SK-N-SH (cell line): ENCODE measurements at regions not wholly inside any gene's neighbourhood (a gene's known extent, or its start where the extent isn't known, plus 50 kb on each side); places are given as distances from the start of the nearest gene placed in this dataset.

Experiments used
- CTCF ChIA-PET: fragments of 300-600, 350-600 bp; formaldehyde crosslinking; extraction: SDS; loops from one replicate; lab custom pipeline; 2021; lab: Yijun Ruan, JAX
- POLR2A ChIA-PET: fragments of 350-600 bp; sonication (Branson Sonifier 250); formaldehyde crosslinking; extraction: SDS; loops from one replicate; lab custom pipeline; 2020; ENCODE audit warnings: antibody characterized with exemption, inconsistent platforms; lab: Yijun Ruan, JAX
- DNase-seq: peaks from one replicate; pipeline ENCODE4 v3.0.0; 2012
- H2AFZ ChIP-seq: fragments of 200-600 bp; sonication (generic); 2 replicates; pipeline ENCODE4 v1.8.1; 2016; ENCODE audit warnings: antibody characterized with exemption, mild to moderate bottlenecking, low read depth
- H3F3A ChIP-seq: fragments of 200-600 bp; sonication (generic); replicated peaks from 2 replicates; pipeline ENCODE3; 2016; ENCODE audit warnings: antibody characterized with exemption, mild to moderate bottlenecking; ENCODE audit not compliant: insufficient read depth
- H3K27ac ChIP-seq, 2 experiments: fragments of 200-500 bp in 1 of 2; fragments of 200-600 bp in 1 of 2; sonication (Bioruptor generic) in 1 of 2; sonication (generic), shearing (Covaris generic) in 1 of 2; 2 replicates each; pipeline versions ENCODE4 v1.5.1 to v1.6.1; 2014 to 2016; ENCODE audit warnings: low read depth in 2 of 2, inconsistent platforms in 1 of 2, low read length in 1 of 2, mild to moderate bottlenecking in 1 of 2, mixed read lengths in 1 of 2
- H3K27me3 ChIP-seq: fragments of 200-600 bp; sonication (generic), shearing (Covaris generic); 2 replicates; pipeline ENCODE4 v1.6.1; 2016; ENCODE audit warnings: mixed run types; ENCODE audit not compliant: insufficient read depth
- H3K36me3 ChIP-seq, 2 experiments: fragments of 200-500 bp in 1 of 2; fragments of 200-600 bp in 1 of 2; sonication (Bioruptor generic) in 1 of 2; sonication (generic) in 1 of 2; replicated peaks in 1 of 2; 2 replicates each; pipeline versions ENCODE3 to v1.5.1; 2014 to 2016; ENCODE audit warnings: low read length in 1 of 2, mild to moderate bottlenecking in 1 of 2; ENCODE audit not compliant: insufficient read depth in 2 of 2, control insufficient read depth in 1 of 2
- H3K4me1 ChIP-seq, 2 experiments: fragments of 200-500 bp in 1 of 2; fragments of 200-600 bp in 1 of 2; sonication (Bioruptor generic) in 1 of 2; sonication (generic), shearing (Covaris generic) in 1 of 2; 2 replicates each; pipeline versions ENCODE4 v1.5.1 to v1.6.1; 2014 to 2016; ENCODE audit warnings: low read depth in 1 of 2, low read length in 1 of 2, mixed run types in 1 of 2; ENCODE audit not compliant: insufficient read depth in 2 of 2, control insufficient read depth in 1 of 2
- H3K4me2 ChIP-seq: fragments of 200-600 bp; sonication (generic), shearing (Covaris generic); 2 replicates; pipeline ENCODE4 v1.6.1; 2017; ENCODE audit warnings: mixed run types
- H3K4me3 ChIP-seq, 2 experiments: fragments of 200-500 bp in 1 of 2; fragments of 200-600 bp in 1 of 2; sonication (Bioruptor generic) in 1 of 2; sonication (generic), shearing (Covaris generic) in 1 of 2; 2 replicates each; pipeline versions ENCODE4 v1.5.1 to v1.8.1; 2014 to 2016; ENCODE audit warnings: low read depth in 2 of 2, inconsistent platforms in 1 of 2, low read length in 1 of 2, mild to moderate bottlenecking in 1 of 2, mixed read lengths in 1 of 2, moderate library complexity in 1 of 2
- H3K79me2 ChIP-seq: fragments of 200-600 bp; sonication (generic); 2 replicates; pipeline ENCODE4 v1.8.1; 2017; ENCODE audit warnings: mild to moderate bottlenecking; ENCODE audit not compliant: insufficient read depth
- H3K9ac ChIP-seq: fragments of 200-600 bp; sonication (generic); 2 replicates; pipeline ENCODE4 v1.6.1; 2017; ENCODE audit warnings: mixed run types
- H3K9me2 ChIP-seq: fragments of 200-600 bp; sonication (generic); 2 replicates; pipeline ENCODE4 v1.6.1; 2017; ENCODE audit warnings: mixed run types
- H3K9me3 ChIP-seq: fragments of 200-600 bp; sonication (generic); 2 replicates; pipeline ENCODE4 v1.6.1; 2017; ENCODE audit warnings: mixed run types, mild to moderate bottlenecking, moderate library complexity
- H4K20me1 ChIP-seq: fragments of 200-600 bp; sonication (generic); 2 replicates; pipeline ENCODE4 v1.6.1; 2017; ENCODE audit warnings: mild to moderate bottlenecking, mixed run types; ENCODE audit not compliant: insufficient read depth
- EP300 ChIP-seq, 2 experiments: IDR thresholded peaks; 2 replicates each; pipeline versions ENCODE4 v1.4.0 to v1.6.1; 2012; ENCODE audit warnings: borderline replicate concordance in 1 of 2, low read depth in 1 of 2, low read length in 1 of 2
- FOSL2 ChIP-seq: IDR thresholded peaks from 2 replicates; pipeline ENCODE4 v1.4.0; 2012; ENCODE audit warnings: low read depth, mild to moderate bottlenecking, moderate library complexity, borderline replicate concordance
- FOXJ3 ChIP-seq: sonication (generic); formaldehyde crosslinking; IDR thresholded peaks from 2 replicates; pipeline ENCODE4 v1.5.1; 2020; ENCODE audit warnings: mild to moderate bottlenecking, missing genetic modification reagents
- FOXM1 ChIP-seq: IDR thresholded peaks from 2 replicates; pipeline ENCODE4 v1.4.0; 2012; ENCODE audit warnings: low read depth, mild to moderate bottlenecking
- GABPA ChIP-seq: IDR thresholded peaks from 2 replicates; pipeline ENCODE4 v1.4.0; 2012; ENCODE audit warnings: low read depth, mild to moderate bottlenecking
- GATA2 ChIP-seq: sonication (generic); formaldehyde crosslinking; IDR thresholded peaks from 2 replicates; pipeline ENCODE4 v1.5.0; 2020; ENCODE audit warnings: mild to moderate bottlenecking, missing genetic modification reagents
- MEF2A ChIP-seq: IDR thresholded peaks from 2 replicates; pipeline ENCODE4 v1.4.0; 2012; ENCODE audit warnings: low read depth, borderline replicate concordance
- MXI1 ChIP-seq: IDR thresholded peaks from 2 replicates; pipeline ENCODE4 v1.6.1; 2012; ENCODE audit warnings: mild to moderate bottlenecking, low read depth, low read length, improper control_type of control experiment
- NFIC ChIP-seq: IDR thresholded peaks from 2 replicates; pipeline ENCODE4 v1.4.0; 2012; ENCODE audit warnings: borderline replicate concordance
- NRF1 ChIP-seq: IDR thresholded peaks from 2 replicates; pipeline ENCODE4 v1.6.1; 2012; ENCODE audit warnings: low read depth, mild to moderate bottlenecking, low read length
- POLR2AphosphoS5 ChIP-seq: IDR thresholded peaks from 2 replicates; pipeline ENCODE4 v1.6.1; 2012; ENCODE audit warnings: low read depth, low read length
- RAD21 ChIP-seq: IDR thresholded peaks from 2 replicates; pipeline ENCODE4 v1.6.1; 2012; ENCODE audit warnings: mild to moderate bottlenecking, low read length
- RCOR1 ChIP-seq: fragments of 150-350 bp; IDR thresholded peaks from 2 replicates; pipeline ENCODE4 v1.6.1; 2017; ENCODE audit warnings: antibody characterized with exemption, low read length
- RFX5 ChIP-seq: IDR thresholded peaks from 2 replicates; pipeline ENCODE4 v1.6.1; 2012; ENCODE audit warnings: mild to moderate bottlenecking, improper control_type of control experiment, low read length
- RXRA ChIP-seq: IDR thresholded peaks from 2 replicates; pipeline ENCODE4 v1.4.0; 2012; ENCODE audit warnings: low read depth, mild to moderate bottlenecking, borderline replicate concordance
- SIN3A ChIP-seq: IDR thresholded peaks from 2 replicates; pipeline ENCODE4 v1.6.1; 2012; ENCODE audit warnings: low read depth, mild to moderate bottlenecking, low read length, moderate library complexity, borderline replicate concordance
- SMC3 ChIP-seq: IDR thresholded peaks from 2 replicates; pipeline ENCODE4 v1.6.1; 2012; ENCODE audit warnings: low read depth, low read length, improper control_type of control experiment
- TAF1 ChIP-seq: IDR thresholded peaks from 2 replicates; pipeline ENCODE4 v1.6.1; 2012; ENCODE audit warnings: low read depth, mild to moderate bottlenecking, low read length, moderate library complexity, borderline replicate concordance
- TCF12 ChIP-seq: IDR thresholded peaks from 2 replicates; pipeline ENCODE4 v1.4.0; 2012
- YY1 ChIP-seq: IDR thresholded peaks from 2 replicates; pipeline ENCODE4 v1.4.0; 2012; ENCODE audit warnings: low read depth, mild to moderate bottlenecking
- WGBS: methylation state at CpG from one replicate; pipeline ENCODE4 v1.1.6; 2017; ENCODE audit warnings: low lambda C conversion rate; 5-methylcytosine and 5-hydroxymethylcytosine counted together
- TF ChIP-seq, protein P1 (sequence below): fragments of 200-600 bp; sonication (generic); IDR thresholded peaks from 2 replicates; pipeline ENCODE4 v1.6.1; 2017; ENCODE audit warnings: antibody characterized with exemption, mild to moderate bottlenecking, moderate library complexity
- TF ChIP-seq, protein P2 (sequence below): IDR thresholded peaks from 2 replicates; pipeline ENCODE4 v1.4.0; 2012; ENCODE audit warnings: low read depth, borderline replicate concordance
- TF ChIP-seq, protein P3 (sequence below): IDR thresholded peaks from 2 replicates; pipeline ENCODE4 v1.4.0; 2012; ENCODE audit warnings: low read depth, borderline replicate concordance
- TF ChIP-seq, protein P4 (sequence below): fragments of 150-350 bp; IDR thresholded peaks from 2 replicates; pipeline ENCODE4 v1.6.1; 2017; ENCODE audit warnings: antibody characterized with exemption, low read length, low read depth, borderline replicate concordance
- TF ChIP-seq, protein P5 (sequence below): IDR thresholded peaks from 2 replicates; pipeline ENCODE4 v1.4.0; 2012; ENCODE audit warnings: low read depth
- TF ChIP-seq, protein P6 (sequence below): IDR thresholded peaks from 2 replicates; pipeline ENCODE4; 2012

DNA sequence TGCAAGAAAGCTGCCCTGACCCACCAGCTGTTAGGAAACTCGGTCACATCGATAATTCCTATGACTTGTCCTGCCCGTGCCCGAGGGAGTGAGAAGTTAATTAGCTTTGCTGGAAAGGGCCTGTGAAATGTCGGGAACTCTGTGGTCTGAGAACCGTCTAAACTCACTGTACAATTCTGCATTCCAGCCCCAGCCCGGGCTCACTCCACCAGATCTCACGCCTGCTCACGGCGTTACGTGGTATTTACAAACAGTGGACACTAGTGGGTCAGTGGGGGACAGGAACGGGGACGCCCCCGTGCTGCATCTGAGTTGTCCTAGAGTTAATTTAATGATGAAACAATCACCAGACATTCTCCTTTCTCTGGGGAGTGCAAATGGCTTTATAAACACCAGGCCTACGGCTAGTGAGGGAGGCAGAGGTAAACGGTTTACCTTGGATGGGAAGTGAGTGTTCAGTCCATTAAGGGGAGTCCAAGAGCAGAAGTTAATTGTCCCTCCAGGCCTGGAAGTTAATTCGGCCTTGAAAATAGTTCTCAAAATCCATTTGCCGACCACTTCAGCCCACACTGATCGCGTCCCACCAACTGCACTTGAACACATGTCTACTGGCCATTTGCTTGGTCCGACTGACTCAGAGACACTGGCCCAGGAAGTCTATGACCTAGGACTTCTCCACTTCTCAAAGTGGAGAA lies 93.5 kb upstream of the MED13L start:
- H2AFZ ChIP-seq = peak overlapping the region; percentile 72; the same call in 1 of the 2 replicates
- WGBS = 69% methylated on average over 21 of the region's 21 CpGs
- CTCF ChIA-PET = no interaction called here
- TF ChIP-seq RXRA = no peak
- no peak for TF ChIP-seq NRF1
- TF ChIP-seq POLR2AphosphoS5 = no peak
- TF ChIP-seq SIN3A = no peak
- peak; percentile 6; the same call in 1 of the 2 replicates for TF ChIP-seq RAD21
- no peak for TF ChIP-seq TCF12
- TF ChIP-seq, protein P1, sequence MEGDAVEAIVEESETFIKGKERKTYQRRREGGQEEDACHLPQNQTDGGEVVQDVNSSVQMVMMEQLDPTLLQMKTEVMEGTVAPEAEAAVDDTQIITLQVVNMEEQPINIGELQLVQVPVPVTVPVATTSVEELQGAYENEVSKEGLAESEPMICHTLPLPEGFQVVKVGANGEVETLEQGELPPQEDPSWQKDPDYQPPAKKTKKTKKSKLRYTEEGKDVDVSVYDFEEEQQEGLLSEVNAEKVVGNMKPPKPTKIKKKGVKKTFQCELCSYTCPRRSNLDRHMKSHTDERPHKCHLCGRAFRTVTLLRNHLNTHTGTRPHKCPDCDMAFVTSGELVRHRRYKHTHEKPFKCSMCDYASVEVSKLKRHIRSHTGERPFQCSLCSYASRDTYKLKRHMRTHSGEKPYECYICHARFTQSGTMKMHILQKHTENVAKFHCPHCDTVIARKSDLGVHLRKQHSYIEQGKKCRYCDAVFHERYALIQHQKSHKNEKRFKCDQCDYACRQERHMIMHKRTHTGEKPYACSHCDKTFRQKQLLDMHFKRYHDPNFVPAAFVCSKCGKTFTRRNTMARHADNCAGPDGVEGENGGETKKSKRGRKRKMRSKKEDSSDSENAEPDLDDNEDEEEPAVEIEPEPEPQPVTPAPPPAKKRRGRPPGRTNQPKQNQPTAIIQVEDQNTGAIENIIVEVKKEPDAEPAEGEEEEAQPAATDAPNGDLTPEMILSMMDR = no peak
- TF ChIP-seq MXI1 = no peak
- no peak for TF ChIP-seq NFIC
- no peak for TF ChIP-seq YY1
- TF ChIP-seq, protein P2, sequence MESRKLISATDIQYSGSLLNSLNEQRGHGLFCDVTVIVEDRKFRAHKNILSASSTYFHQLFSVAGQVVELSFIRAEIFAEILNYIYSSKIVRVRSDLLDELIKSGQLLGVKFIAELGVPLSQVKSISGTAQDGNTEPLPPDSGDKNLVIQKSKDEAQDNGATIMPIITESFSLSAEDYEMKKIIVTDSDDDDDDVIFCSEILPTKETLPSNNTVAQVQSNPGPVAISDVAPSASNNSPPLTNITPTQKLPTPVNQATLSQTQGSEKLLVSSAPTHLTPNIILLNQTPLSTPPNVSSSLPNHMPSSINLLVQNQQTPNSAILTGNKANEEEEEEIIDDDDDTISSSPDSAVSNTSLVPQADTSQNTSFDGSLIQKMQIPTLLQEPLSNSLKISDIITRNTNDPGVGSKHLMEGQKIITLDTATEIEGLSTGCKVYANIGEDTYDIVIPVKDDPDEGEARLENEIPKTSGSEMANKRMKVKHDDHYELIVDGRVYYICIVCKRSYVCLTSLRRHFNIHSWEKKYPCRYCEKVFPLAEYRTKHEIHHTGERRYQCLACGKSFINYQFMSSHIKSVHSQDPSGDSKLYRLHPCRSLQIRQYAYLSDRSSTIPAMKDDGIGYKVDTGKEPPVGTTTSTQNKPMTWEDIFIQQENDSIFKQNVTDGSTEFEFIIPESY = no peak
- no peak for TF ChIP-seq GABPA
- no peak for TF ChIP-seq SMC3
- TF ChIP-seq, protein P3, sequence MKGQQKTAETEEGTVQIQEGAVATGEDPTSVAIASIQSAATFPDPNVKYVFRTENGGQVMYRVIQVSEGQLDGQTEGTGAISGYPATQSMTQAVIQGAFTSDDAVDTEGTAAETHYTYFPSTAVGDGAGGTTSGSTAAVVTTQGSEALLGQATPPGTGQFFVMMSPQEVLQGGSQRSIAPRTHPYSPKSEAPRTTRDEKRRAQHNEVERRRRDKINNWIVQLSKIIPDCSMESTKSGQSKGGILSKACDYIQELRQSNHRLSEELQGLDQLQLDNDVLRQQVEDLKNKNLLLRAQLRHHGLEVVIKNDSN = no peak
- TF ChIP-seq MEF2A = no peak
- TF ChIP-seq RCOR1 = no peak
- TF ChIP-seq GATA2 (CRISPR knock-in tag) = 0 out of 2 replicates have a peak, but pooled peaks have one; percentile 48
- TF ChIP-seq, protein P4, sequence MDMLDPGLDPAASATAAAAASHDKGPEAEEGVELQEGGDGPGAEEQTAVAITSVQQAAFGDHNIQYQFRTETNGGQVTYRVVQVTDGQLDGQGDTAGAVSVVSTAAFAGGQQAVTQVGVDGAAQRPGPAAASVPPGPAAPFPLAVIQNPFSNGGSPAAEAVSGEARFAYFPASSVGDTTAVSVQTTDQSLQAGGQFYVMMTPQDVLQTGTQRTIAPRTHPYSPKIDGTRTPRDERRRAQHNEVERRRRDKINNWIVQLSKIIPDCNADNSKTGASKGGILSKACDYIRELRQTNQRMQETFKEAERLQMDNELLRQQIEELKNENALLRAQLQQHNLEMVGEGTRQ = no peak
- no peak for TF ChIP-seq FOXM1
- no peak for TF ChIP-seq RFX5
- TF ChIP-seq, protein P5, sequence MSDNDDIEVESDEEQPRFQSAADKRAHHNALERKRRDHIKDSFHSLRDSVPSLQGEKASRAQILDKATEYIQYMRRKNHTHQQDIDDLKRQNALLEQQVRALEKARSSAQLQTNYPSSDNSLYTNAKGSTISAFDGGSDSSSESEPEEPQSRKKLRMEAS = no peak
- TF ChIP-seq, protein P6, sequence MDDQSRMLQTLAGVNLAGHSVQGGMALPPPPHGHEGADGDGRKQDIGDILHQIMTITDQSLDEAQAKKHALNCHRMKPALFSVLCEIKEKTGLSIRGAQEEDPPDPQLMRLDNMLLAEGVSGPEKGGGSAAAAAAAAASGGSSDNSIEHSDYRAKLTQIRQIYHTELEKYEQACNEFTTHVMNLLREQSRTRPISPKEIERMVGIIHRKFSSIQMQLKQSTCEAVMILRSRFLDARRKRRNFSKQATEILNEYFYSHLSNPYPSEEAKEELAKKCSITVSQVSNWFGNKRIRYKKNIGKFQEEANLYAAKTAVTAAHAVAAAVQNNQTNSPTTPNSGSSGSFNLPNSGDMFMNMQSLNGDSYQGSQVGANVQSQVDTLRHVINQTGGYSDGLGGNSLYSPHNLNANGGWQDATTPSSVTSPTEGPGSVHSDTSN = no peak
- no peak for TF ChIP-seq TAF1
- no peak for TF ChIP-seq FOSL2
- 0 out of 2 replicates have a peak, but pooled peaks have one; percentile 58 for TF ChIP-seq FOXJ3 (CRISPR knock-in tag)
- peak in 1 of 2 experiments; percentile 61; a peak in 1 of 4 replicates for TF ChIP-seq EP300 (IDR thresholded peaks at IDR 0.05; ENCODE audit: borderline replicate concordance in 1 of 2, low read depth in 1 of 2, low read length in 1 of 2)

More for the DNA sequence above, 93.5 kb upstream of the MED13L start:
- H3K27ac ChIP-seq = peak overlapping the region; percentile 30 to 72; a peak in 3 of 4 replicates
- no peak overlapping the region for H3K4me2 ChIP-seq
- H3K4me3 ChIP-seq = no peak overlapping the region
- H3F3A ChIP-seq = peaks cover 24% of the 10 kb centered on the region
- H3K9me2 ChIP-seq = no peaks in the 10 kb centered on the region
- no peaks in the 10 kb centered on the region for H3K27me3 ChIP-seq
- H4K20me1 ChIP-seq = no peaks in the 10 kb centered on the region
- POLR2A ChIA-PET = no interaction called here
- no peaks in the 10 kb centered on the region for H3K9me3 ChIP-seq
- no peaks in the 10 kb centered on the region for H3K79me2 ChIP-seq
- peak; percentile 60 for DNase-seq
- no peak overlapping the region for H3K9ac ChIP-seq
- peaks cover 10 to 35% of the 10 kb centered on the region in 2 experiments; a peak in 2 of 4 replicates for H3K4me1 ChIP-seq
- H3K36me3 ChIP-seq = no peaks in the 10 kb centered on the region
